Progenitor cell of endocrine pancreas (in vitro differentiated cells): ENCODE measurements at regions not wholly inside any gene's neighbourhood (a gene's known extent, or its start where the extent isn't known, plus 50 kb on each side); places are given as distances from the start of the nearest gene placed in this dataset.
A peak's percentile ranks its signal among the peaks of the same experiment; 100 is the strongest.

ENCODE experiments used
- DNase-seq: peaks from one replicate; pipeline ENCODE4 v3.0.0; 2021; ENCODE audit warnings: low spot score; ENCODE audit not compliant: unreplicated experiment
- H3K27ac Mint-ChIP-seq: 2 replicates; pipeline ENCODE4 v1.8.0; 2021; ENCODE audit warnings: mild to moderate bottlenecking, moderate library complexity, mixed read lengths
- H3K27me3 Mint-ChIP-seq: 2 replicates; pipeline ENCODE4 v1.8.0; 2021; ENCODE audit warnings: mixed read lengths
- H3K36me3 Mint-ChIP-seq: 2 replicates; pipeline ENCODE4 v1.8.0; 2022; ENCODE audit warnings: mixed read lengths; ENCODE audit not compliant: insufficient read depth
- H3K4me1 Mint-ChIP-seq: 2 replicates; pipeline ENCODE4 v1.8.0; 2021; ENCODE audit warnings: low read depth, mixed read lengths
- H3K4me3 Mint-ChIP-seq: 2 replicates; pipeline ENCODE4 v1.8.0; 2021; ENCODE audit warnings: low read depth, mild to moderate bottlenecking, moderate library complexity, mixed read lengths
- H3K9me3 Mint-ChIP-seq: 2 replicates; pipeline ENCODE4 v1.8.0; 2021; ENCODE audit warnings: low read depth, mixed read lengths
- TF ChIP-seq, protein P1 (sequence below): fragments of 200-600 bp; sonication (generic); IDR thresholded peaks from one replicate; pipeline ENCODE4 v1.5.0; 2021; ENCODE audit warnings: antibody characterized with exemption, mild to moderate bottlenecking; ENCODE audit not compliant: unreplicated experiment

DNA sequence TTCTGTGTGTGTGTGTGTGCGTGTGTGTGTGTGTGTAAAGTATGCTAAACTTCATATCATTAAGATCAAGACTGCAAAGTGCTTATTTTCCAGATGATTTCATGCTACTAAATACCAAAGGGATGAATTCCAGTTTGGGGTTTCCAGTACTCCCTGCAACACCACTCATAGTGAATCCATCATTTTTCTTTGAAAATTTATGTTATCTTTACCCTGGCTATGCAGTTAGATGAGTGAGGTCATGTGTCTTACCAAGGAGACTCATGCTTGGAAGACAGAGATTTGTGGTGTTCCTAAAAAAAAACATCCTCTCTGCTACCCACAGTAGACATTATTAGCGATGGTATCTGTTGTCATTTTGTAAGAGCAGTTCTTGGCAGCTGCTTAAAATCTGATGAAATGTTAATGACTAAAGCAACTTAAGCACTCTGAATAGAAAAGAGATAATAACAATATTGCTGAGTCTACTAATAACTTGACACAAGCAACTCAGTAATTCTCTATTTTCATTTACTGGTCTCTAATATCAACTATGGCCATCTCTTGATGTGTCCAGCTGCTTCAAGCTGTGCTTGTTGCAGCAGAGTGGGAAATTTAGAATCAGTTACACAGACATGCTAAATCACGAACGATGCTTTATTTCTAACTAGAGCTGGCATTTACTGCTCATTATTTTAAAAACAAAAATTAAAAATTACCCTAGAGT, 1953.0 kb upstream of the IGFBP7 start:
- TF ChIP-seq, protein P1, sequence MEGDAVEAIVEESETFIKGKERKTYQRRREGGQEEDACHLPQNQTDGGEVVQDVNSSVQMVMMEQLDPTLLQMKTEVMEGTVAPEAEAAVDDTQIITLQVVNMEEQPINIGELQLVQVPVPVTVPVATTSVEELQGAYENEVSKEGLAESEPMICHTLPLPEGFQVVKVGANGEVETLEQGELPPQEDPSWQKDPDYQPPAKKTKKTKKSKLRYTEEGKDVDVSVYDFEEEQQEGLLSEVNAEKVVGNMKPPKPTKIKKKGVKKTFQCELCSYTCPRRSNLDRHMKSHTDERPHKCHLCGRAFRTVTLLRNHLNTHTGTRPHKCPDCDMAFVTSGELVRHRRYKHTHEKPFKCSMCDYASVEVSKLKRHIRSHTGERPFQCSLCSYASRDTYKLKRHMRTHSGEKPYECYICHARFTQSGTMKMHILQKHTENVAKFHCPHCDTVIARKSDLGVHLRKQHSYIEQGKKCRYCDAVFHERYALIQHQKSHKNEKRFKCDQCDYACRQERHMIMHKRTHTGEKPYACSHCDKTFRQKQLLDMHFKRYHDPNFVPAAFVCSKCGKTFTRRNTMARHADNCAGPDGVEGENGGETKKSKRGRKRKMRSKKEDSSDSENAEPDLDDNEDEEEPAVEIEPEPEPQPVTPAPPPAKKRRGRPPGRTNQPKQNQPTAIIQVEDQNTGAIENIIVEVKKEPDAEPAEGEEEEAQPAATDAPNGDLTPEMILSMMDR, result no peak
- H3K4me1 Mint-ChIP-seq, result peaks cover 4% of the 10 kb centered on the region
- no peak overlapping the region for H3K4me3 Mint-ChIP-seq
- H3K9me3 Mint-ChIP-seq, result no peaks in the 10 kb centered on the region
- peaks cover 12% of the 10 kb centered on the region for H3K27me3 Mint-ChIP-seq
- H3K36me3 Mint-ChIP-seq, result no peaks in the 10 kb centered on the region
- DNase-seq, result no peak
- no peak overlapping the region for H3K27ac Mint-ChIP-seq

DNA sequence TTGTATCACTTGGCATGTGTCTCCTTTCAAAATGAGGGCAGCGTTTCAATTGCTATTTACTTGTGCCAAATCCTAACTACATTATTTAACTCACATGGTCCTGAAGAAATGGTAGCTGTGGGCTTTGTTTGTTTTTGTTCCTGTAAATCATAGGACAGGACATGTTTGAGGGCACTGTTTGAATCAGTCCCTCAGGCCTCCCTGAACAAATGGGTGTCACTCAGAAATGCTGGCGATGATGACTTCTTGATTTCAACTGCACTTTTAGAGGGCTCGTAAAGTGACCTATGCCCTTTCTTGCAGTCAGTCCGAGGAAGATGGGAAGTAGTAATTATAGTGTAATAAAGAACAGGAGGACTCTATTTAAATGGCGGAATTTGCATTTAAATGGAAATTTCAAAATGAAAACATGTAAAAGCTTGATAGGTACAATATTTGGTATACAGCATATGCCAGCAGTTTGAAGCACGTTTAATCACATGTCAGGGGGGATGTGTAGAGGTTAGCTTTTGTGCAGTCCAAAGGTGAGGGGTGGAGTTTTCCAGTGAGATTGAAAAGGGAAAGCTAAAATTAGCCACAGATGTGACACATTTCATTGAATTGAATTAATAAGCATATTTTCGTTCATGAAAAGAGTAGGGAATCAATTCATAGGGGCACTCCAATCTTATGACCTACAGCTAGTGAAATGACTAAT, 1958.7 kb upstream of the IGFBP7 start:
- H3K4me3 Mint-ChIP-seq, result no peak overlapping the region
- DNase-seq, result no peak
- peaks cover 4% of the 10 kb centered on the region for H3K9me3 Mint-ChIP-seq
- TF ChIP-seq, protein P1, result no peak
- no peak overlapping the region for H3K27ac Mint-ChIP-seq
- no peaks in the 10 kb centered on the region for H3K36me3 Mint-ChIP-seq
- H3K4me1 Mint-ChIP-seq, result no peaks in the 10 kb centered on the region
- H3K27me3 Mint-ChIP-seq, result no peaks in the 10 kb centered on the region

DNA sequence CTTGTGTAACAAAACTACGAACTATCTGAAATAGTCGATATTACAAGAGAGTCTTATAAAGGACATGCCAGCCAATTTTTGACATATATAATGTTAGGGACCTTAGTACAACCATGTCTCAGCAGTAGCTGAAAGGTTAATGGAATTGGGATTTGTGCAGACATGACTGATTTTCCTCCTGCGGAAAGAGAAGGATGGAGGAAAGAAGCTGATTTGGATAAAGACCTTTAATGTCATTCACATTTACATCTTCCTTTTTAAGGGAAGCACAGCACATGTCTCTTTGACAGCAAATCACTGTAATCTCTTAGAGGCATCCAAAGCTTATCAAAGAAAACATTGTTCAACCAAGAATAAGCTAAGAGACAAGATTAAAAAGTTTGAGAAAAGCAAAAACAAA, 1976.2 kb upstream of the IGFBP7 start:
- Mint-ChIP-seq H3K27me3 (no peaks in the 10 kb centered on the region), H3K36me3 (no peaks in the 10 kb centered on the region), H3K4me3 (no peak overlapping the region), H3K4me1 (no peaks in the 10 kb centered on the region), H3K27ac (no peak overlapping the region), H3K9me3 (no peaks in the 10 kb centered on the region)
- DNase-seq, result no peak
- TF ChIP-seq, protein P1, result no peak

DNA sequence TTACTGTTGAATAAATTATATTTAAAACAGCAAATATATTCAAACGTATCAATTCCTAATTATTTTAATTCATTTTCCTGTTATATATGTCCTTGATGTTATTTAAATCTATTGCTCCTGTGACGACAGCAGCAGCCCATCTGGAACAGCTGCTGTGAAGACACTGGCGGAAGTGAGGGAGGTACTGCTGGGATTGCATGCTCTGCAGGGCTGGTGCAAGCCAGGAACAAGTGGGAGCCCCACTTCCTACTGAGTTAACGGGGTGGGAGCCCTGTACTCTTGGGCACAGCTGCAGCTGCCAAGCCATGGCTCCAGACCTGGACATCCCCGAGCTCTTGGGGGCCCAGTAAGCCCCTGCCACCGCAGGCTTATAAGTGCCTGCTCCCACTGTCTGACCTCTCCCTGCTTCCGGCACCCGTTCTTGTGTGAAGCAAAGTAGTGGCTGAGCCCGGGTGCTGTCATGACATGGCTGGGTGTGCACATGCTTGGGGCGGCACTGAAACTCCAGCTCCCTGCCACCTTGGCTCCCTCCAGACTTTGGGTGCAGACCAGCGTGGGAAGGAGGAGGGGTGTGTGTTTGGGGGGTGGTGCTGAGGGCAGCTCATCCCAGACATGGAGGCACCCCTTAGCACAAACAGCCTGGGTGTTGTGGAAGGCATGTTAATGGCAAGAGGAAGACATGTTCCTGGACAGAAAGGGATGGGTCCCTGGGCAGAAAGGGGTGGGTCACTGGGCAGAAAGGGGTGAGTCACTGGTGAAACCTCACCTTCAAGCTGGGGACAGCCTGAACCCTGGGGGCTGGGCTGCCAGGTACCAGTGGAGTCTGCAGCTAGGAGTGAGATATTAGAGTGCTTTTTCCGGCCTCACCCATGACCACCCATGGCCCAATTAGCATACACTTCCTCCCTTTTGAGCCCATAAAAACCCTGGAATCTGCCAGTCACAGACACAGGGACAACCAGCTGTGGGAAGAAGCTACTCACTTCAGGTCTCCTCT, 1981.3 kb upstream of the IGFBP7 start:
- Mint-ChIP-seq H3K27me3 (no peaks in the 10 kb centered on the region), H3K4me1 (no peaks in the 10 kb centered on the region), H3K9me3 (no peaks in the 10 kb centered on the region), H3K4me3 (no peak overlapping the region), H3K27ac (no peak overlapping the region), H3K36me3 (no peaks in the 10 kb centered on the region)
- TF ChIP-seq, protein P1, result no peak
- DNase-seq, result no peak

DNA sequence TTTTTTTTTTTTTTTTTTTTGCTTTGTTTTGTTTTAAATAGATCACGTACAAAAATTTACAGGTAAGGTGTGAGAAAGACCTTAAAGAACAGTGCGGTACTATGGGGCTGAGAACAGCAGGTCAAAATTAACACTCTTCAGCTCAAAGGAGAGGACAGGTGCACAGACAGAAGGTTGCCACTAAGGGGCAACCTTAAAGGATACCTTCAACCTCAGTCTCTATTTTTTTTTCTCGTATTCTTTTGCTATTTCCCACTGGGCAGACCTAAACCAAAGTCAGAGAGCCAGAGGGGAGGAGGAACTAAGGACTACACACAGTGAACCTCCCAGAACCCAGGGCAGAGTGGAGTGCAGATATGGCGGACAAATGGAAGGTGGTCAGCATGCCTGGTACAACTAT, 1984.3 kb upstream of the IGFBP7 start:
- TF ChIP-seq, protein P1, result peak; percentile 40
- H3K4me3 Mint-ChIP-seq, result no peak overlapping the region

More for the DNA sequence above, 1984.3 kb upstream of the IGFBP7 start:
- Mint-ChIP-seq H3K36me3 (no peaks in the 10 kb centered on the region), H3K27ac (no peak overlapping the region), H3K4me1 (no peaks in the 10 kb centered on the region), H3K9me3 (no peaks in the 10 kb centered on the region), H3K27me3 (no peaks in the 10 kb centered on the region)
- no peak for DNase-seq
